Testis (tissue), 2 donors: ENCODE measurements at regions not wholly inside any gene's neighbourhood (a gene's known extent, or its start where the extent isn't known, plus 50 kb on each side); places are given as distances from the start of the nearest gene placed in this dataset.

Source experiments
- DNase-seq: peaks from one replicate; pipeline ENCODE4 v3.0.0-alpha.2; 2019
- H3K27ac ChIP-seq, 2 donors: fragments of 200-600 bp; sonication (generic); one replicate each; pipeline ENCODE4 v1.5.1; 2019
- H3K27me3 ChIP-seq: fragments of 200-600 bp; sonication (generic); one replicate; pipeline ENCODE4 v1.5.1; 2019
- H3K36me3 ChIP-seq: fragments of 200-600 bp; sonication (generic); one replicate; pipeline ENCODE4 v1.5.1; 2017; ENCODE audit warnings: low read depth; ENCODE audit errors: missing control alignments
- H3K4me1 ChIP-seq: fragments of 200-600 bp; sonication (generic); one replicate; pipeline ENCODE4 v1.5.1; 2019
- H3K4me3 ChIP-seq, 2 donors: fragments of 200-600 bp; sonication (generic); one replicate each; pipeline ENCODE4 v1.5.1; 2017 to 2019
- H3K9me3 ChIP-seq: fragments of 200-600 bp; sonication (generic); one replicate; pipeline ENCODE4 v1.5.1; 2017
- POLR2A ChIP-seq: fragments of 450-650 bp; IDR thresholded peaks from one replicate; pipeline ENCODE4 v1.6.1; 2017; ENCODE audit warnings: antibody characterized with exemption, mild to moderate bottlenecking, moderate library complexity
- WGBS, 2 donors: methylation state at CpG; one replicate each; pipeline ENCODE4 v1.1.5; 2018; 5-methylcytosine and 5-hydroxymethylcytosine counted together
- intact Hi-C: fragments of 100-400 bp; cut with DNase I; formaldehyde crosslinking; loops from one replicate; pipeline ENCODE4 v1.15.1; 2023; ENCODE audit warnings: low total_unique reads
- TF ChIP-seq, protein P1 (sequence below), 3 experiments: fragments of 450-650 bp in 2 of 3; fragments of 200-600 bp in 1 of 3; sonication (generic) in 1 of 3; IDR thresholded peaks; one replicate each; pipeline ENCODE4 v1.5.1; 2016 to 2019; ENCODE audit warnings: antibody characterized with exemption in 3 of 3, mild to moderate bottlenecking in 2 of 3, moderate library complexity in 1 of 3

DNA sequence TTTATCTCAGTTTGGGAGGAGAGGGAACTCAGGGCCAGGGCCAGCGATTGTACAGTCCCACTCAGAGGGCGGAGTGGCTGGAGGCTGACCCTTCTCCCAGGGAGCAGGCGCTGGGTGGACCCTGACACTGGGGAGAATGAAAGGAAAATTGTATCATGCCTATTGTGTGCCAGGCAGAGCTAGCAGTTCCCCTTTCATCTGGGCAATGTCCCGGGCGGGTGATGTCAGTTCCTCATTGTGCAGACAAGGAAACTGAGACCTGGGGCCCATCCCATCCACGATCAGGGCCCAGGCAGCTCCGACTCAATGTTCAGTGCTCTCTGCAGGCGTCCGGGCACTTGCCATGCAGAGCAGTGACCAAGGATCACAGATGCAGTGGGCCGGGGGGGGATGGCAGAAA, 101.9 kb upstream of the RTL1 start:
- Histone ChIP-seq H3K4me3 (no peak overlapping the region), H3K4me1 (no peaks in the 10 kb centered on the region), H3K27ac (no peak overlapping the region), H3K27me3 (no peaks in the 10 kb centered on the region), H3K9me3 (no peaks in the 10 kb centered on the region), H3K36me3 (no peaks in the 10 kb centered on the region)
- TF ChIP-seq, protein P1, sequence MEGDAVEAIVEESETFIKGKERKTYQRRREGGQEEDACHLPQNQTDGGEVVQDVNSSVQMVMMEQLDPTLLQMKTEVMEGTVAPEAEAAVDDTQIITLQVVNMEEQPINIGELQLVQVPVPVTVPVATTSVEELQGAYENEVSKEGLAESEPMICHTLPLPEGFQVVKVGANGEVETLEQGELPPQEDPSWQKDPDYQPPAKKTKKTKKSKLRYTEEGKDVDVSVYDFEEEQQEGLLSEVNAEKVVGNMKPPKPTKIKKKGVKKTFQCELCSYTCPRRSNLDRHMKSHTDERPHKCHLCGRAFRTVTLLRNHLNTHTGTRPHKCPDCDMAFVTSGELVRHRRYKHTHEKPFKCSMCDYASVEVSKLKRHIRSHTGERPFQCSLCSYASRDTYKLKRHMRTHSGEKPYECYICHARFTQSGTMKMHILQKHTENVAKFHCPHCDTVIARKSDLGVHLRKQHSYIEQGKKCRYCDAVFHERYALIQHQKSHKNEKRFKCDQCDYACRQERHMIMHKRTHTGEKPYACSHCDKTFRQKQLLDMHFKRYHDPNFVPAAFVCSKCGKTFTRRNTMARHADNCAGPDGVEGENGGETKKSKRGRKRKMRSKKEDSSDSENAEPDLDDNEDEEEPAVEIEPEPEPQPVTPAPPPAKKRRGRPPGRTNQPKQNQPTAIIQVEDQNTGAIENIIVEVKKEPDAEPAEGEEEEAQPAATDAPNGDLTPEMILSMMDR (IDR thresholded peaks at IDR 0.05): no peak
- TF ChIP-seq POLR2A: no peak
- intact Hi-C loops: no loop called here
- DNase-seq: peak; percentile 34
- WGBS, 2 donors: 80 to 86% methylated on average over 10 of the region's 10 CpGs

DNA sequence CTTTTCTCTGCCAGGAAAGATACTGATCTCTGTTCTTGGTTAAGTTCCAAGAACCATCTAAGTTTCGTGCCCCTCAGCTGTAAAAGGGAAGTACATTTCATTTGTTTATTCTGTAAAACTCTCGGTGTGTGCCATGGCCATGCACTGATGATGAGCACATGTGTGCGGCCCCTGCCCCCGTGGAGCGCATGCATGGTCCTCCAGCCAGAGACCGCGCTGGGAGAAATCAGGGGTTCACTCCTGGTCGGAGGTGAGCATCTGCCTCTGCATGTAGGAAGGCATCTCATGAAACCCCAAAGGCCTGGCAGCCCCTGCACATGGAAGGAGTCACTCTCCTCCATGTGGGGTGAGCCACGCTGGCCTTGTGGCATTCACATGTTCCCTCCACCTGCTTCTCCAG, 102.5 kb upstream of the RTL1 start:
- no peak for DNase-seq
- WGBS, 2 donors: 40 to 87% methylated on average over 1 to 9 of the region's 9 CpGs
- TF ChIP-seq POLR2A: no peak
- TF ChIP-seq, protein P1 (IDR thresholded peaks at IDR 0.05): no peak
- intact Hi-C loops: no loop called here
- Histone ChIP-seq H3K36me3 (no peaks in the 10 kb centered on the region), H3K9me3 (no peaks in the 10 kb centered on the region), H3K4me3 (no peak overlapping the region), H3K27ac (no peak overlapping the region), H3K4me1 (no peaks in the 10 kb centered on the region), H3K27me3 (no peaks in the 10 kb centered on the region)

DNA sequence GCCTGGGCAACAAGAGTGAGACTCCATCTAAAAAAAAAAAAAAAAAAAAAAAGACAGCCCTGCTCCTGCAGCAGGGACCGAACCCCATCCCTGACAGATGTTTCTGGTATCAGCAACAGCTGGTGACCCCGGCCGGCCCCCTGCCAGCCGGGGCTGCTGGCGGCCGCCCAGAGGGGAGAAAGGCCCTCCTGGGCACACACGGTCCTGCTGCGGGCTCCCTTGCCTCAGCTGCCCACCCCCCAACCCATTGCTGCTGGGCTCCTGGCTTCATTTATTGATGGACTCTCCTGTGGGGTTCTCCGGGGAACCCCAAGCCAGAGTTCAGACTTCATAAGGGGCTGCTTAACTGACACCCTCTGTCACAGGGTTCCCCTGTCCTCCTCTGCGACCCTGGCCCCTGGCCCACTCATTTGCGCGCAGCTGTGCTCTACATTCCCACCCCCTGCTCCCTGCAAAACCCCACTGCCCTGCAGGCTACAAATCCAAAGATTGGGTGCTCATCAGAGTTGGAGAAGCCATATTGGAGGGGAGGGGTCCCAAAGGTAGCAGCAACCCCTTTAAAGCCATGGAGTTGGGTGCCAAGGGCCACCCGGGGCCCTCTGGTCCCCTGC, 103.6 kb upstream of the RTL1 start:
- H3K27me3 ChIP-seq: no peaks in the 10 kb centered on the region
- TF ChIP-seq, protein P1 (IDR thresholded peaks at IDR 0.05): no peak
- TF ChIP-seq POLR2A: no peak
- 91 to 95% methylated on average over 6 to 13 of the region's 13 CpGs for WGBS, 2 donors
- intact Hi-C loops: no loop called here
- H3K4me3 ChIP-seq: no peak overlapping the region
- DNase-seq: no peak
- no peaks in the 10 kb centered on the region for H3K9me3 ChIP-seq
- no peak overlapping the region for H3K27ac ChIP-seq
- H3K4me1 ChIP-seq: no peaks in the 10 kb centered on the region
- no peaks in the 10 kb centered on the region for H3K36me3 ChIP-seq

DNA sequence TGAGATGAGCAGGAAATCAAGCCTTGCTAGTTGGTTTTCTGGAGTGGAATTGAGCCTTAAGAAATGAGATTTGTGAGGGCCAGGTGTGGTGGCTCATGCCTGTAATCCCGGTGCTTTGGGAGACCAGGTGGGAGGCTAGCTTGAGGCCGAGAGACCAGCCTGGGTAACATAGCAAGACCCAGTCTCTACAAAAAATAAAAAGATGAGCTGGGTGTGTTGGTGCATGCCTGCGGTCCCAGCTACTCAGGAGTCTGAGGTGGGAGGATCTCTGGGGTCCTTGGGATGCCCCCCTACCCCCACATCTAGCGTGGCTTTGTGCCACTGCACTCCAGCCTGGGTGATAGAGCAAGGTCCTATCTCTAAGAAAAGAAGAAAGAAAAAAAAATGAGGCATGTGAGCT, 104.2 kb upstream of the RTL1 start:
- Histone ChIP-seq H3K27me3 (no peaks in the 10 kb centered on the region), H3K9me3 (no peaks in the 10 kb centered on the region), H3K36me3 (no peaks in the 10 kb centered on the region), H3K4me3 (no peak overlapping the region), H3K27ac (no peak overlapping the region), H3K4me1 (no peaks in the 10 kb centered on the region)
- 81 to 85% methylated on average over 4 of the region's 4 CpGs for WGBS, 2 donors
- no peak for DNase-seq
- intact Hi-C loops: no loop called here
- no peak for TF ChIP-seq POLR2A
- TF ChIP-seq, protein P1 (IDR thresholded peaks at IDR 0.05): no peak

DNA sequence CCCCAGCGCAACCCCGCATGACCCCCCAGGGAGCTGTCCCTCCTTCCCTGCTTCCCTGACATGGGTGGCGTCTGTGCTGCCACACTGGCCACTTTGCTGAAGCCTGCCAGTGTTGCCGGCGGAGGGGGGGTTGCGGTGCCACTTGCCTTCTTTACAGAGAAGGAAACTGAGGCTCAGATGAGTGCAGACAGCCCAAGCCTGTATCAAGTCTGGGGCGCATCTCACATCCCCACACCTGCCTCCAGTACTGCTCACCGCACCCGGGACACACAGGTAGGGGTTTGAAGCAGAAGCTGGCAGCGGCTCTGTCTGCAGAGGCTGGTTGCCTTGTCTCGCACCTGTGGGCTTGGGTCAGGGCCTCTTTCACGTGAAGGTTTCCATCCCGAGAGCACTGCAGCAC, 104.7 kb upstream of the RTL1 start:
- Histone ChIP-seq H3K36me3 (no peaks in the 10 kb centered on the region), H3K27ac (no peak overlapping the region), H3K4me3 (no peak overlapping the region), H3K27me3 (no peaks in the 10 kb centered on the region), H3K9me3 (no peaks in the 10 kb centered on the region), H3K4me1 (no peaks in the 10 kb centered on the region)
- WGBS, 2 donors: 87 to 95% methylated on average over 10 to 13 of the region's 13 CpGs
- TF ChIP-seq, protein P1 (IDR thresholded peaks at IDR 0.05): no peak
- no peak for TF ChIP-seq POLR2A
- DNase-seq: no peak
- intact Hi-C loops: no loop called here
